ENCODE measurements at regions not wholly inside any gene's neighbourhood (a gene's known extent, or its start where the extent isn't known, plus 50 kb on each side); places are given as distances from the start of the nearest gene placed in this dataset.

DNA sequence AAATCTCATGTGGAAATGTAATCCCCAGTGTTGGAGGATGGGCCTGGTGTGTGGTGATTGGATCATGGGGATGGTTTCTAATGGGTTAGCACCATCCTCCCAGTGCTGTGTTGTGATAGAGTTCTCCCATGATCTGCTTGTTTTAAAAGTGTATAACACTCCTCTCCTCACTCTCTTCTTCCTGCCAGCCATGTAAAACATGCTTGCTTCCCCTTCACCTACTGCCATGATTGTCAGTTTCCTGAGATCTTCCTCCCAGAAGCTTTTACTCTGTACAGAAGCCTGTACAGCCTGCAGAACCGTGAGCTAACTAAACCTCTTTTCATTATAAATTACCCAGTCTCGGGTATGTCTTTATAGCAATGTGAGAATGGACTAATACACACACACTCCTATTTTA is 499.1 kb downstream of the RASEF start (continued):
- TF ChIP-seq, protein P1, sequence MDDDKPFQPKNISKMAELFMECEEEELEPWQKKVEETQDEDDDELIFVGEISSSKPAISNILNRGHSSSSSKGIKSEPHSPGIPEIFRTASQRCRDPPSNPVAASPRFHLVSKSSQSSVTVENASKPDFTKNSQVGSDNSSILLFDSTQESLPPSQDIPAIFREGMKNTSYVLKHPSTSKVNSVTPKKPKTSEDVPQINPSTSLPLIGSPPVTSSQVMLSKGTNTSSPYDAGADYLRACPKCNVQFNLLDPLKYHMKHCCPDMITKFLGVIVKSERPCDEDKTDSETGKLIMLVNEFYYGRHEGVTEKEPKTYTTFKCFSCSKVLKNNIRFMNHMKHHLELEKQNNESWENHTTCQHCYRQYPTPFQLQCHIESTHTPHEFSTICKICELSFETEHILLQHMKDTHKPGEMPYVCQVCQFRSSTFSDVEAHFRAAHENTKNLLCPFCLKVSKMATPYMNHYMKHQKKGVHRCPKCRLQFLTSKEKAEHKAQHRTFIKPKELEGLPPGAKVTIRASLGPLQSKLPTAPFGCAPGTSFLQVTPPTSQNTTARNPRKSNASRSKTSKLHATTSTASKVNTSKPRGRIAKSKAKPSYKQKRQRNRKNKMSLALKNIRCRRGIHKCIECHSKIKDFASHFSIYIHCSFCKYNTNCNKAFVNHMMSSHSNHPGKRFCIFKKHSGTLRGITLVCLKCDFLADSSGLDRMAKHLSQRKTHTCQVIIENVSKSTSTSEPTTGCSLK (tag by site-specific recombination; IDR thresholded peaks at IDR 0.05), result no peak
- TF ChIP-seq ZNF311 (tag by site-specific recombination; IDR thresholded peaks at IDR 0.05; ENCODE audit: borderline replicate concordance) (no peak), ZNF114 (tag by site-specific recombination; IDR thresholded peaks at IDR 0.05) (no peak), ZNF585B (tag by site-specific recombination; IDR thresholded peaks at IDR 0.05) (no peak), ZNF626 (tag by site-specific recombination; IDR thresholded peaks at IDR 0.05) (no peak), ELK4 (IDR thresholded peaks at IDR 0.05; ENCODE audit: borderline replicate concordance, low read depth, low read length) (no peak), BCL11A (tag by site-specific recombination; IDR thresholded peaks at IDR 0.05; ENCODE audit: low read depth) (no peak), ZNF132 (tag by site-specific recombination; IDR thresholded peaks at IDR 0.05; ENCODE audit: borderline replicate concordance) (no peak), ZNF621 (tag by site-specific recombination; IDR thresholded peaks at IDR 0.05) (no peak)

DNA sequence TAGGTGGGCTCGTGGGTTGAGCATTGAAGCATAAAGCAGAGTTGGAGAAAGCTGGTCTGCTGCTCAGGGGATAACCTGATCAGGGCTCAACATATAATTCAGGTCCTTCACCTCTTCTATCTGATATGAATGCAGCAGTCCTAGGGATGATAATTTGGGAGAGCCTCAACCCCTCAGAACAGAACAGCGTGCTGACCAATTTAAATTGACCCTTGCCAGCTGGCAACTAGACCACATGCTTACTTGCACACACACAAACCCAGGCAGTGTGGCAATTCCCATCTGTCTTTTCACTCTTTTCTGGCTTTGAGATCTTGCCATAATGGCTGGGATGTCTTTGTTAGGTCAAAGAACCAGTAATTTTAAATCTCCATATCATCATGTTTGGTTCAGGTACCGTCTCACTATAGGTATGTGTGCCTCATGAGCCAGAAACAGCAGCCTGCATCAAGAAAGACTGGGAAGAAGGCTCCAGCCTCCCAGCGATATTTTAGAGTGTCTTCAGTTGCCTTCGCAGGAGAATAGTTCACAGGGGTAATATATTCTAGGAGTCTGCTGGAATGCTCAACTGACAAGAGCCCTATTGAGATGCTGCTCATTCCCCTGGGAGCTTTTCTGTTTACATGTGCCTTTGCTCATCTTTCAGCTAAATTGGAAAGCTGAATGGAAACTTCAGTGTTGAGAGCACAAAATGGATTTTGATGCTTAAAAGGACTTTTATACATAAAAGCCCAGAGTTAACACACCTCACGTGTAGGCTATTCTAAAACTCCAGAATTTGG is 497.6 kb downstream of the RASEF start:
- Histone ChIP-seq H3K4me3 (ENCODE audit: low read depth, low read length) (no peak overlapping the region), H3K27ac (ENCODE audit: extremely low read depth, low read depth, low read length) (no peak overlapping the region), H3K36me3 (ENCODE audit: control insufficient read depth in 2 of 2, insufficient read depth in 1 of 2, low read length in 2 of 2) (no peaks in the 10 kb centered on the region), H3K9me3 (ENCODE audit: control insufficient read depth, insufficient read depth, low read depth, low read length) (no peaks in the 10 kb centered on the region), H3K4me1 (ENCODE audit: control insufficient read depth, insufficient read depth, low read length) (no peaks in the 10 kb centered on the region)
- TF ChIP-seq ZBTB17 (tag by site-specific recombination; IDR thresholded peaks at IDR 0.05), result no peak
- TF ChIP-seq ZBTB21 (tag by site-specific recombination; IDR thresholded peaks at IDR 0.05), result no peak
- no peak for TF ChIP-seq YY2 (tag by site-specific recombination; IDR thresholded peaks at IDR 0.05)
- TF ChIP-seq TCF7L2 (IDR thresholded peaks at IDR 0.05; ENCODE audit: borderline replicate concordance, low read depth, low read length), result no peak
- TF ChIP-seq ZNF639 (tag by site-specific recombination; IDR thresholded peaks at IDR 0.05), result no peak
- TF ChIP-seq ZNF473 (tag by site-specific recombination; IDR thresholded peaks at IDR 0.05), result no peak
- no peak for TF ChIP-seq ZNF585B (tag by site-specific recombination; IDR thresholded peaks at IDR 0.05)
- TF ChIP-seq ZNF121 (tag by site-specific recombination; IDR thresholded peaks at IDR 0.05), result no peak
- no peak for TF ChIP-seq ZNF24 (tag by site-specific recombination; IDR thresholded peaks at IDR 0.05)
- TF ChIP-seq ZNF138 (tag by site-specific recombination; IDR thresholded peaks at IDR 0.05; ENCODE audit: borderline replicate concordance), result no peak
- no peak for TF ChIP-seq ZBTB20 (tag by site-specific recombination; IDR thresholded peaks at IDR 0.05)
- no peak for TF ChIP-seq ZNF157 (tag by site-specific recombination; IDR thresholded peaks at IDR 0.05)
- TF ChIP-seq ZNF645 (tag by site-specific recombination; IDR thresholded peaks at IDR 0.05), result no peak
- no peak for TF ChIP-seq ZNF610 (tag by site-specific recombination; IDR thresholded peaks at IDR 0.05; ENCODE audit: borderline replicate concordance)
- TF ChIP-seq ZNF660 (tag by site-specific recombination; IDR thresholded peaks at IDR 0.05), result no peak
- CTCF ChIA-PET, result no interaction called here
- POLR2A ChIA-PET, result no interaction called here
